ENCODE measurements at regions not wholly inside any gene's neighbourhood (a gene's known extent, or its start where the extent isn't known, plus 50 kb on each side); places are given as distances from the start of the nearest gene placed in this dataset.

DNA sequence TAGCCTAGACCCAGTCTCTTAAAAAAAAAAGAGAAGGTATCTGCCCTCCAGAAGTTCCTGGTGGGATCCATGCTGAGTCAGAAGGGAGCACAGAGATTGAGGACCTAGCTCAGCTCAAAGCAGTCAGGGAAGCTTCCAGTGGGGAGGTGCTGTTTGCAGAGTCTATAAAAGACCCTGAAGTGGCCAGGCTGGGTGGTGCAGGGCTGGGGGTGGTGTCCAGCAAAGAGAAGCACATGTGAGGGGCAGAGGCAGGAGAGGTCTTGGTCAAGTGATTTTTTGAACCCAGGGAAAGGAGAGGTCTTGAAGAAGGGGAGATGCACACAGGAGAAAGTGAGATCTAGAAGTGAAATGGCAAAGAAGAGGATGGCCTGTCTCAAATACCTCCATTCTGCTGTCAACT is 130.4 kb upstream of the PODXL start:
- TF ChIP-seq, protein P1, sequence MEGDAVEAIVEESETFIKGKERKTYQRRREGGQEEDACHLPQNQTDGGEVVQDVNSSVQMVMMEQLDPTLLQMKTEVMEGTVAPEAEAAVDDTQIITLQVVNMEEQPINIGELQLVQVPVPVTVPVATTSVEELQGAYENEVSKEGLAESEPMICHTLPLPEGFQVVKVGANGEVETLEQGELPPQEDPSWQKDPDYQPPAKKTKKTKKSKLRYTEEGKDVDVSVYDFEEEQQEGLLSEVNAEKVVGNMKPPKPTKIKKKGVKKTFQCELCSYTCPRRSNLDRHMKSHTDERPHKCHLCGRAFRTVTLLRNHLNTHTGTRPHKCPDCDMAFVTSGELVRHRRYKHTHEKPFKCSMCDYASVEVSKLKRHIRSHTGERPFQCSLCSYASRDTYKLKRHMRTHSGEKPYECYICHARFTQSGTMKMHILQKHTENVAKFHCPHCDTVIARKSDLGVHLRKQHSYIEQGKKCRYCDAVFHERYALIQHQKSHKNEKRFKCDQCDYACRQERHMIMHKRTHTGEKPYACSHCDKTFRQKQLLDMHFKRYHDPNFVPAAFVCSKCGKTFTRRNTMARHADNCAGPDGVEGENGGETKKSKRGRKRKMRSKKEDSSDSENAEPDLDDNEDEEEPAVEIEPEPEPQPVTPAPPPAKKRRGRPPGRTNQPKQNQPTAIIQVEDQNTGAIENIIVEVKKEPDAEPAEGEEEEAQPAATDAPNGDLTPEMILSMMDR (conservative IDR thresholded peaks at IDR 0.05; ENCODE audit: low read depth, low read length): no peak
- TF ChIP-seq EZH2 (IDR thresholded peaks at IDR 0.05; ENCODE audit: low read length, unreplicated experiment) (no peak), EZH2phosphoT487 (IDR thresholded peaks at IDR 0.05; ENCODE audit: borderline replicate concordance, low read length) (no peak)
